ENCODE measurements at regions not wholly inside any gene's neighbourhood (a gene's known extent, or its start where the extent isn't known, plus 50 kb on each side); places are given as distances from the start of the nearest gene placed in this dataset.

DNA sequence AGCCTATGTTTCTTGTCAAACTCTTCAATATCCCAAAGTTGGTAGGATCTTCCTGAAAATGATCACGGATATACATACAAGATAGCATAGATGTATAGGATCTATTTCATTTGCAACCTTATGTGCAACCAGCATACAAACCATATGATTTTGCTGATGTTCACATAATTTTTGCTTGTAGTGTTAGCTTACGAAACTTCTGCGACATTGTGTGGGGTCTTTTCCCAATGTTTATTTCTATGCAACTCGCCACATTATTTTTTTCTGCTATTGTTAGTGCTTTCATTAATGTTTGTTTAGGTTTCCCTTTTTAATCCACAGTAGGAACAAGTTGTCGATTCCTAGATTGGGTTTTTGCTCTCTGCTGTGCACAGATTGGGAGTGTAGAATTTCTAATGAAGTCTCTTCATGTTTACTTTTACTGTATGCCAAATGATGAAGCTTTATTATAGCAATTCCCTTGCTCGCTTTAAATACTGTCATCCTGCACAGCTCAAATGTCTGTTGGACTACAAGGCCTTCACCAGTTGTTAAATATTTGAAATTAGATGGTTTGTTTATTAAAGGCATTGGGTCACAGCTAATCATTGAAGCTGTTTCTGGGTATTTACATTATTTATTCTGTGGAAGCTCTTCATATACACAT lies 257.6 kb upstream of the PCDH7 start:
- DNase-seq, result no peak
- Histone ChIP-seq H3K4me3 (no peak overlapping the region), H3K4me1 (no peaks in the 10 kb centered on the region), H3K27me3 (no peaks in the 10 kb centered on the region), H3K36me3 (no peaks in the 10 kb centered on the region), H3K27ac (no peak overlapping the region), H3K9me3 (replicated peaks) (no peaks in the 10 kb centered on the region)

DNA sequence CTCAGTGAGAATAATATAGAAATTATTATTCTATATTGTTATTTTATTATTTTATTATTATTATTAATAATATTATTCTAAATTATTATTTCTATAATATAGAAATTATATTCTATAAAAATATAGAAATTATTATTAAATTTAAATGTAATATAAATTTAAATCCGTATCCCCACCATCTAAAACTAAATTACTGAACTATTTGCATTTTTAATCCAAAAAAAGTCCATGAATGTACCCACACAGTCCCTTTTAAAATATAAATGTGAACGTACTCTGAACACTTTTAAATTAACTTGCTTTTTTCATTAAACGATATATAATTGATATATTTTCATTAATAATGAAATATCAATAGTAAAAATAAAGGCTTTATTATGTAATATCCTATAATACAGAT lies 248.3 kb upstream of the PCDH7 start:
- Histone ChIP-seq H3K4me3 (no peak overlapping the region), H3K36me3 (no peaks in the 10 kb centered on the region), H3K9me3 (replicated peaks) (no peaks in the 10 kb centered on the region), H3K27me3 (no peaks in the 10 kb centered on the region), H3K4me1 (no peaks in the 10 kb centered on the region), H3K27ac (no peak overlapping the region)
- no peak for DNase-seq

DNA sequence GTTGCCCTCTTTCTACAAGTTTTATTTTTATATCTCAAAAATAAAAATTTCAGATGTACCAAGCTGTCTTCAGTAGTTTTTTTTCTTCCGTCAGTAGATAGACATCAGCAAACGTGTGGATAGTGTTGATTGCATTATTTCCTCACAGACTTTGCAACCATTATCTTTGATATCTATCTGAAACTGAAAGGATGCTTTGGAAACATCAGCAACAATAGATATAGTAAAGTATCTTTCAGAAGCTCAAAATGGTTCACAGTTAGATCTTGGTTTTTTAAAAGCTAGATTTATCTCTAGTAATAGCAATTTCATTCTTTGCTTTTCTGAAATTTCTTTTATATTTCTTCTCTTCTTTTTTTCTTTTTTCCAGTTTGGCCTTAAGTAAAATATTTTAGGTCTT lies 246.9 kb upstream of the PCDH7 start:
- no peaks in the 10 kb centered on the region for H3K4me1 ChIP-seq
- no peak overlapping the region for H3K4me3 ChIP-seq
- H3K9me3 ChIP-seq (replicated peaks), result no peaks in the 10 kb centered on the region
- H3K27me3 ChIP-seq, result no peaks in the 10 kb centered on the region
- no peak overlapping the region for H3K27ac ChIP-seq
- no peak for DNase-seq
- no peaks in the 10 kb centered on the region for H3K36me3 ChIP-seq

DNA sequence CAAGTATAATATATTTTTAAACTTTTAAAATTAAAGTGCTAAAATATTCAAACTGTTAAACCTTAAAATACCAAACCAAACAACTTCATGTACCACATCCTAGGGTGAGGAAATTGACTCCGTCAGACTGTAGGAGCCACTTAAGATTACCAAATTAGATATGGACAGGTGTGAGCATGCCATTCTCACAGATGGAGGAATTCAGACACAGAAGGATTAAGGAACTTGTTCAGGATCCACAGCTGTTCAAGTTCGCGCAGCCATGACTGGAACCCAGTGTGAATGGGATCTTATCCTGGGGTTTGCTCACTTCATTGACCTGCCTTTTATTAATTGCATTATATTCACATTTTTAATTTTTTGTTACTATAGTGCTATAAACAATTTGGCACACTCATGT lies 224.9 kb upstream of the PCDH7 start:
- Histone ChIP-seq H3K27ac (peak overlapping the region; percentile 100), H3K4me1 (peaks cover 47% of the 10 kb centered on the region), H3K27me3 (no peaks in the 10 kb centered on the region), H3K9me3 (replicated peaks) (peaks cover 20% of the 10 kb centered on the region), H3K36me3 (no peaks in the 10 kb centered on the region), H3K4me3 (no peak overlapping the region)
- DNase-seq, result peak; percentile 93 to 98

DNA sequence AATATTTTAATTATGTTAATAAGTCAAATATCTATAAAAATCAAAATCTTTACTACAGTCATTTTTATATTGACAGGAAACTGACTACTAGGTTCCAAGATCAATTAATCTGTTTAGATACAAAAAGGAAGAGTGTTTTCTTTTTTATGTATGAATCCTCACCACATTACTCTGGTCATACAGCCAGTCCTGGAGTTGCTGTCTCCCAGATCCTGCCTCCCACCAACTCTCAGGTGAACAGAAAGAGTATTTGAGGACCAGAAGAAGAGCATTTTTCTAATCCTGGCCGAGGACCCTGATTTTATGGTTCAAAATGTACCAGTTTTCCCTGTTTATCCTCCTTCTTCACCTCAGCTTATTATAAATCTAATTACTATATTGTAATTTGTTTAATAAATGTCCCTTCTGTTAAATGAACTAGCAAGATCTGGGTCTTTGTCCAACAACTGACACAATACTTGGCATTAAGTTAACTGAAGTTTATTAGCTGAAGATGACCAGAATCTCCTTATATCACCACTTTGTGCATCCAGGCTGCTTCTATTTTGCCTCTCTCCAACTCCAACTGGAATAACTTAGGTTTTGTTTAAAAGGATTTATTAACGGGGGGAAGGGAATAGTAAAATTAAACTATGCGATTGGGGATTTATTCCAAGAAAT lies 224.4 kb upstream of the PCDH7 start:
- Histone ChIP-seq H3K27me3 (no peaks in the 10 kb centered on the region), H3K27ac (peak overlapping the region; percentile 100), H3K4me3 (no peak overlapping the region), H3K4me1 (peaks cover 47% of the 10 kb centered on the region), H3K36me3 (no peaks in the 10 kb centered on the region), H3K9me3 (replicated peaks) (peaks cover 17% of the 10 kb centered on the region)
- DNase-seq, result peak; percentile 50 to 80

DNA sequence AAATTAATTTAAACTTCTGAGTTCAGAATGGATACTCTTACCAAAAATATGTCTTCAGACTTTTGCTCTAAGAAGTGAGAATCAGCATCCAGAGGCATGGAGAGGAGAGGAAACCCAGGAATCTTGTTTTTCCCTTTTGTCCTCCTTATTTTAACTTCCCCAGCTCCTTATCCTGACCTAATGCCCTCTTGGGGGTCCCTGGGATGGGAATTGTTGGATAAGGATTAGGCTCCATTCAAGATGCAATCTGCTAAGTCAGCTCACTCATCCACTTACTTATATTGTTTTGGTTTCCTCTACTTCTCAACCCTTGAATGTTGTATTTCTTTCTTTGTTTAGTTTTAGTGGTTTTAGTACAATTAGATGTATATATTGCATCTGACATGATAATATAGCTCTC lies 208.4 kb upstream of the PCDH7 start:
- no peaks in the 10 kb centered on the region for H3K4me1 ChIP-seq
- H3K36me3 ChIP-seq, result no peaks in the 10 kb centered on the region
- no peak overlapping the region for H3K27ac ChIP-seq
- peaks cover 2% of the 10 kb centered on the region; the same call in 1 of the 2 replicates for H3K9me3 ChIP-seq (replicated peaks)
- no peak for DNase-seq
- H3K4me3 ChIP-seq, result no peak overlapping the region
- H3K27me3 ChIP-seq, result no peaks in the 10 kb centered on the region

DNA sequence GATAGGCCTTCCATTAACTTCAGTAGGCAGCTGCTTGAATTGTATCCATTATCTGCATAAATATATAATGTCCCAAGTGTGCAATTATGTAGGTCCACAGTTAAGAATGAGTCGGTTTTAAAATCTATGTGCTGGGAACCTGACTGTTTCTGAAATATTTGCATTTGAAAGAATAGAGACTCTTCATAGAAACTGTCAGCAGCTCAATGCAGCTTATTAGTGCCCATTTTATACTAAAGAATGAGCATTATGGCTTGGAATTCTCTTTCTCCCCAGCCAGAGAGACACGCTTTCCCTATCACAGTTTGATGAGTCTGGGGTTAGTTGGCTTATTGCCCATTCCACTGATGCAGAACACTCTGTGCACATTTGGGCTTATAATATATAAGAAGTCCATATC lies 202.0 kb upstream of the PCDH7 start:
- Histone ChIP-seq H3K27me3 (no peaks in the 10 kb centered on the region), H3K27ac (no peak overlapping the region), H3K36me3 (no peaks in the 10 kb centered on the region), H3K9me3 (replicated peaks) (0 out of 2 replicates have a peak, but pooled peaks cover 1% of the 10 kb centered on the region), H3K4me3 (no peak overlapping the region), H3K4me1 (no peaks in the 10 kb centered on the region)
- no peak for DNase-seq

DNA sequence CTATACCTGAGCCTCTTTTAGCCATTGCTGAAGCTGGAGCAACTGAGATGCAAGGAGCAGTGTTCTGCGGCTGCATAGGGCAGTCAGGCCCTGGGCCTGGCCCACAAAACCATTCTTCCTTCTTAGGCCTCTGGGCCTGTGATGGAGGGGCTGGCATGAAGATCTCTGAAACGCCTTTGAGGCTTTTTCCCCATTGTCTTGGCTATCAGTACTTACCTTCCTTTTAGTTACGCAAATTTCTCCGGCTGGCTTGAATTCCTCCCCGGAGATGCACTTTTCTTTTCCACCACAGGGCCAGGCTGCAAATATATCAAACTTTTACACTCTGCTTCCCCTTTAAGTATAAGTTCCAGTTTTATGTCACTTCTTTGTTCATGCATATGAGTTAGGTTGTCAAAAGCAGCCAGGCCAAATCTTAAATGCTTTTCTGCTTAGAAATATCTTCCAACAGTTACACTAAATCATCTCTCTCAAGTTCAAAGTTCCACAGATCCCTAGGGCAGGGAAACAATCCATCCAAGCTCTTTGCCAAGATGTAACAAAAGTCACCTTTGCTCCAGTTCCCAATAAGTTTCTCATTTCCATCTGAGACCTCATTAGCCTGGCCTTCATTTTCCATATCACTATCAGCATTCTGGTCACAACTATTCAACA lies 194.4 kb upstream of the PCDH7 start:
- H3K27ac ChIP-seq, result no peak overlapping the region
- 0 out of 2 replicates have a peak, but pooled peaks cover 13% of the 10 kb centered on the region for H3K9me3 ChIP-seq (replicated peaks)
- no peak for DNase-seq
- no peaks in the 10 kb centered on the region for H3K4me1 ChIP-seq
- no peak overlapping the region for H3K4me3 ChIP-seq
- no peaks in the 10 kb centered on the region for H3K36me3 ChIP-seq
- H3K27me3 ChIP-seq, result no peaks in the 10 kb centered on the region

DNA sequence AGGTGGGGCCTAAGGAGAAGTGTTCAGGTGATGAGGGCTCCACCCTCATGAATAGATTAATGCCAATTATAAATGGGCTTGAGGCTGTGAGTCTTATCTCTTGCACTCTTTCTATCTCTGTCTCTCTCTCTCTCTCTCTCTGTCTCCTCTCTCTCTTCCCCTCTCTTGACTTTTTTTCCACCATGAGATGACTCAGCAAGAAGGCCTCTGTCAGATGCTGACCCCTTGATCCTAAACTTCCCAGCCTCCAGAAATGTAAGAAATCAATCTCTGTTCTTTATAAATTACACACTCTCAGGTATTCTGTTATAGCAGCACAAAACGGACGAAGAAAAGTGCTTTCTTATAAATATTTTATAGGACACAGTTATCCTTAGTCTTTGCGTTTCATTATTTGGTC lies 184.9 kb upstream of the PCDH7 start:
- no peaks in the 10 kb centered on the region for H3K27me3 ChIP-seq
- DNase-seq, result no peak
- H3K27ac ChIP-seq, result no peak overlapping the region; the same call in 1 of the 2 replicates
- H3K4me1 ChIP-seq, result peaks cover 40% of the 10 kb centered on the region
- no peaks in the 10 kb centered on the region for H3K36me3 ChIP-seq
- H3K4me3 ChIP-seq, result no peak overlapping the region
- peaks cover 3% of the 10 kb centered on the region; the same call in 1 of the 2 replicates for H3K9me3 ChIP-seq (replicated peaks)

DNA sequence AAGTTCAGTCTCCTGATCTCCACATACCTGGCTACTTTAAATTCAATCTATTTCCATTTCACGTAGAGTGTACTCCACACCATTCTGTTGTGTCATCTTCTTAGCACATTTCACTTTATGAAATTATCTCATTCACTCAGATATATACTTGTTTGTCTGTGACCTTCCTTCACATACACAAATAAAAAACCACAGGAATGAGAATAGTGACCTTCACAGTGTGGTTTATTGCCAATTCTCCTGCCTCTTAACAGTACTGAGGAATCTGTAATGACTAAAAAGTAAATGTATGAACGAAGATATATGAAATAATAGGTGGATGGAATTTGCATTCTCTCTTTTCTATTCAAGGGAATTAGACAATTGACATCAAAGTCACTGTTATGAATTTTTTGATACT lies 183.9 kb upstream of the PCDH7 start:
- H3K27ac ChIP-seq, result peak overlapping the region; percentile 66; the same call in 1 of the 2 replicates
- peaks cover 3% of the 10 kb centered on the region; the same call in 1 of the 2 replicates for H3K9me3 ChIP-seq (replicated peaks)
- no peaks in the 10 kb centered on the region for H3K36me3 ChIP-seq
- DNase-seq, result peak in 1 of 2 experiments; percentile 34
- H3K4me3 ChIP-seq, result no peak overlapping the region
- H3K4me1 ChIP-seq, result peaks cover 41% of the 10 kb centered on the region
- H3K27me3 ChIP-seq, result no peaks in the 10 kb centered on the region

DNA sequence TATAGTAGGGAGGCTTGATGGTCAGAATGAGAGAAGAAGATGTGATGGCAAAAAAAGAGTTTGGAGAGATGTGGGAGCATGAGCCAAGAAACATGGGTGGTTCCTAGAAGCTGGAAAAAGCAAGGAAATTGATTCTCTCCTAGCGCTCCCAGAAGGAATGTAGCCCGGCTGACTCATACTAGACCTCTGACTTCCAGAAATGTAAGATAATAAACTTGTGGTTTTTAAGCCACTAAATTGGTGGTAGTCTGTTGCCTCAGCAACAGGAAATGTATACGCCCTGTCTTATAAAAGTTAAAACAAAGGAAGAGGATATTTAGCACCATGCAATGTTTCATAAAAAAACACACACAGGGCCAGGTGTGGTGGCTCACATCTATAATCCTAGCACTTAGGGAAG lies 182.7 kb upstream of the PCDH7 start:
- H3K36me3 ChIP-seq, result no peaks in the 10 kb centered on the region
- H3K4me1 ChIP-seq, result peaks cover 41% of the 10 kb centered on the region
- H3K4me3 ChIP-seq, result no peak overlapping the region
- H3K27me3 ChIP-seq, result no peaks in the 10 kb centered on the region
- H3K27ac ChIP-seq, result peak overlapping the region; percentile 66
- H3K9me3 ChIP-seq (replicated peaks), result peaks cover 3% of the 10 kb centered on the region
- DNase-seq, result peak; percentile 80 to 89

DNA sequence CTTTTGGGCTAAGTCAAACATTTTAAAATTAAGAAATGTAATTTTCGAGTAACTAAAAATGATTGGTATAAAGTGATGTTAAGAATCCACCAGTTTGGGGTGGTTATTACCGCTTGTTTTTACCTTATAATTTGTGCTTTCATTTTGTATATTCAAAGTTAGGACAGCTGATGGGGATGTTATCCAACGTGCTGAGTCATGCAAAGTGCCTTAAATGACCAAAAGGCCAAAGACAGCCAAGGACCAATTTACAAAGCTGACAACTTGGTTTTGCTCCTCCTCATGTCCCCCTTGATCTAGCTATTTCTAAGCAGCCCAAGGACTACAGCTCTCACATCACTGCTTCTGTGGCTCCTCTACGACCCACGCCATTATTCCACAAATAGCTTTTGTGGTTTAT lies 181.4 kb upstream of the PCDH7 start:
- DNase-seq, result no peak
- H3K27ac ChIP-seq, result no peak overlapping the region; the same call in 1 of the 2 replicates

DNA sequence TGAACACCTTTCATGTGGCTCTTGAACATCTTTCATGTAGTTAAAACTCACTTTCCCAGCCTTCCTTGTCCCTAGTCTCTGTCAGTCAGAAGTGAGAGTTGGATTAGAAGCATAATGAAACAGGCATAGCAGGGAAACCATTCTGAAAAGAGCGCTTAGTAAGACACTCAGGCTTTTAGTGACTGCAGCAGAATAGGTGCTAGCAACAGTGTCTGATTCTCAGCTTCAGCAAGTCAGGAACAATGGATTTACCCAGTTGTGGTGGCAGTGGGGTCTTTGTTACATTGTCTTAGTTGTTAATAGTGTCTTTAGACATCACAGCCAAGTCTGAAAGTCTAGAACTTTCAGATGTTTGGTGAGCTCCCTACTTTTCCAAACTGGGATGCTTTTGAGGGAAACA lies 177.1 kb upstream of the PCDH7 start:
- peaks cover 2% of the 10 kb centered on the region; the same call in 1 of the 2 replicates for H3K9me3 ChIP-seq (replicated peaks)
- DNase-seq, result no peak
- H3K4me1 ChIP-seq, result peaks cover 13% of the 10 kb centered on the region; the same call in 1 of the 2 replicates
- no peak overlapping the region for H3K27ac ChIP-seq
- H3K4me3 ChIP-seq, result no peak overlapping the region
- H3K36me3 ChIP-seq, result no peaks in the 10 kb centered on the region
- no peaks in the 10 kb centered on the region for H3K27me3 ChIP-seq

More for the DNA sequence above, 181.4 kb upstream of the PCDH7 start:
- H3K4me1 ChIP-seq, result peaks cover 41% of the 10 kb centered on the region
- H3K4me3 ChIP-seq, result no peak overlapping the region
- no peaks in the 10 kb centered on the region for H3K36me3 ChIP-seq
- H3K9me3 ChIP-seq (replicated peaks), result peaks cover 3% of the 10 kb centered on the region
- H3K27me3 ChIP-seq, result no peaks in the 10 kb centered on the region

DNA sequence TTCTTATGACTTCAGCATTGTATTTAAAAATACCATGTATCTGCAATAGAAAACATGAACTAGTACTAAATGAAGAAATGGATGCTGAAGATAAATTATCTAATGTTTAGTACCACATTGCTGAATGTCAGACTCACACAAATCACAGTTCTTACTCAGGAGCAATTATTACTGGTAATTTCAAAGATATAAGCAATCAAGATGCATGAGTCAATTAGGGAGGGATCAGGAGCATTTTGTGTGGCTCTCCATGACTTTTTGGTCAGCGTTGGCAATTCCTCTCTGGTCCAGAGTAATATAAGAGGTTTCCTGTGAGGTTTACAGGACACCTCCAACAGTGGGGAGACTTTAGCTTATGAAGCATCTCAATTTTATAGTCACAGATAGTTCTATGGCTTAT lies 167.0 kb upstream of the PCDH7 start:
- Histone ChIP-seq H3K27me3 (no peaks in the 10 kb centered on the region), H3K9me3 (replicated peaks) (peaks cover 4% of the 10 kb centered on the region; the same call in 1 of the 2 replicates), H3K36me3 (no peaks in the 10 kb centered on the region), H3K27ac (no peak overlapping the region), H3K4me1 (peaks cover 7% of the 10 kb centered on the region; the same call in 1 of the 2 replicates), H3K4me3 (no peak overlapping the region)
- no peak for DNase-seq

DNA sequence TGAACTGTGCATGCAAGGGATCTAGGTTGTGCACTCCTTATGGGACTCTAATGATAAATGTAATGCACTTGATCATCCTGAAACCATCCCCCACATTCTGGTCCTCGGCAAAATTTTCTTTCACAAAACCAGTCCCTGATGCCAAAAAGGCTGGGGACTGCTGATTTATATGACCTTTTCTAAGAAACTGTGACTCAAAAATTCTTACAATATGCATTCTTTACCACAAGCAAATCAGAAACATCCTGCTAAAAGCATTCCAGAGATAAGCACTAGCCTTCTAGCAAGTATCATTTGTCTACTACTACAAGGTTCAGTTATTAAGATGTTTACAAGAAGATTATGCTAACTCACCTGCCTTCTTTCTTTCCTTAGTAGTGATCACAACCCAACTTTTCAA lies 166.5 kb upstream of the PCDH7 start:
- Histone ChIP-seq H3K4me3 (no peak overlapping the region), H3K36me3 (no peaks in the 10 kb centered on the region), H3K4me1 (peaks cover 7% of the 10 kb centered on the region; the same call in 1 of the 2 replicates), H3K27ac (no peak overlapping the region), H3K9me3 (replicated peaks) (peaks cover 4% of the 10 kb centered on the region; the same call in 1 of the 2 replicates), H3K27me3 (no peaks in the 10 kb centered on the region)
- no peak for DNase-seq

Data from SJCRH30 (cell line).